ENCODE measurements at regions not wholly inside any gene's neighbourhood (a gene's known extent, or its start where the extent isn't known, plus 50 kb on each side); places are given as distances from the start of the nearest gene placed in this dataset.

- no peak overlapping the region for H3K4me3 ChIP-seq
- no peak overlapping the region for H3K27ac ChIP-seq
Observed at GRCh38 chr16:54412777-54413455, 126.3 kb upstream of the IRX3 start.

GRCh38 chr16:54412037-54412436, 125.5 kb upstream of the IRX3 start:
- no peak overlapping the region for H3K27ac ChIP-seq

GRCh38 chr16:54411544-54411943, 125.0 kb upstream of the IRX3 start:
- Histone ChIP-seq H3K27ac (no peak overlapping the region), H3K4me3 (no peak overlapping the region)

More at GRCh38 chr16:54412037-54412436, 125.5 kb upstream of the IRX3 start:
- no peak overlapping the region for H3K4me3 ChIP-seq

- no peak overlapping the region for H3K27ac ChIP-seq
- H3K4me3 ChIP-seq, result no peak overlapping the region
Observed at GRCh38 chr16:54409982-54410381, 123.4 kb upstream of the IRX3 start.

GRCh38 chr16:54407596-54407995, 121.0 kb upstream of the IRX3 start:
- H3K4me3 ChIP-seq, result no peak overlapping the region
- H3K27ac ChIP-seq, result no peak overlapping the region

GRCh38 chr16:54405478-54405877, 118.9 kb upstream of the IRX3 start:
- Histone ChIP-seq H3K27ac (no peak overlapping the region), H3K4me3 (no peak overlapping the region)

GRCh38 chr16:54403580-54403979, 117.0 kb upstream of the IRX3 start:
- Histone ChIP-seq H3K27ac (no peak overlapping the region), H3K4me3 (no peak overlapping the region)

- Histone ChIP-seq H3K27ac (no peak overlapping the region), H3K4me3 (no peak overlapping the region)
Observed at GRCh38 chr16:54402873-54403272, 116.3 kb upstream of the IRX3 start.

- H3K4me3 ChIP-seq, result no peak overlapping the region
- no peak overlapping the region for H3K27ac ChIP-seq
Observed at GRCh38 chr16:54402270-54402669, 115.7 kb upstream of the IRX3 start.

GRCh38 chr16:54400261-54400660, 113.7 kb upstream of the IRX3 start:
- H3K27ac ChIP-seq, result no peak overlapping the region
- no peak overlapping the region for H3K4me3 ChIP-seq

GRCh38 chr16:54398986-54399385, 112.4 kb upstream of the IRX3 start:
- H3K4me3 ChIP-seq, result no peak overlapping the region
- peak overlapping the region in 1 of 21 experiments; percentile 14 for H3K27ac ChIP-seq

- H3K27ac ChIP-seq, result no peak overlapping the region
Observed at GRCh38 chr16:54397838-54398237, 111.3 kb upstream of the IRX3 start.

GRCh38 chr16:54397190-54397835, 110.7 kb upstream of the IRX3 start:
- Histone ChIP-seq H3K4me3 (no peak overlapping the region), H3K27ac (no peak overlapping the region)

More at GRCh38 chr16:54397838-54398237, 111.3 kb upstream of the IRX3 start:
- H3K4me3 ChIP-seq, result no peak overlapping the region

GRCh38 chr16:54389836-54390494, 103.4 kb upstream of the IRX3 start:
- Histone ChIP-seq H3K27ac (no peak overlapping the region), H3K4me3 (no peak overlapping the region)

- Histone ChIP-seq H3K27ac (no peak overlapping the region), H3K4me3 (no peak overlapping the region)
Observed at GRCh38 chr16:54385141-54385540, 98.6 kb upstream of the IRX3 start.

- H3K4me3 ChIP-seq, result no peak overlapping the region
Observed at GRCh38 chr16:54381601-54382313, 95.2 kb upstream of the IRX3 start.

GRCh38 chr16:54375071-54375470, 88.5 kb upstream of the IRX3 start:
- no peak overlapping the region for H3K27ac ChIP-seq
- H3K4me3 ChIP-seq, result no peak overlapping the region

More at GRCh38 chr16:54381601-54382313, 95.2 kb upstream of the IRX3 start:
- no peak overlapping the region for H3K27ac ChIP-seq

- H3K4me3 ChIP-seq, result no peak overlapping the region
- peak overlapping the region in 3 of 21 experiments; percentile 5 to 35 (median 24) for H3K27ac ChIP-seq
Observed at GRCh38 chr16:54373534-54374520, 87.2 kb upstream of the IRX3 start.

All from skin epidermis (tissue), 12 donors.